Stimulated activated CD8-positive, alpha-beta memory T cell treated with anti-CD3 and anti-CD28 coated beads, Interleukin-7, amount 100 ng/mL, for 48 hours (primary cell): ENCODE measurements at regions not wholly inside any gene's neighbourhood (a gene's known extent, or its start where the extent isn't known, plus 50 kb on each side); places are given as distances from the start of the nearest gene placed in this dataset.

ENCODE experiments used
- DNase-seq, 2 donors: peaks; one replicate each; pipeline ENCODE4 v3.0.0-alpha.2; 2020; ENCODE audit warnings: low read depth in 1 of 2; ENCODE audit errors: extremely low read depth in 1 of 2

GRCh38 chr12:93279565-93280412 is 97.9 kb upstream of the NUDT4 start:
- DNase-seq, result no peak

- DNase-seq, result no peak
Measured at GRCh38 chr12:93287149-93287548, 90.6 kb upstream of the NUDT4 start.

- DNase-seq, result no peak
Measured at GRCh38 chr12:93288626-93289025, 89.1 kb upstream of the NUDT4 start.

- DNase-seq, result no peak
Measured at GRCh38 chr12:93290391-93290790, 87.3 kb upstream of the NUDT4 start.

- DNase-seq, result no peak
Measured at GRCh38 chr12:93292213-93292612, 85.5 kb upstream of the NUDT4 start.

- DNase-seq, result no peak
Measured at GRCh38 chr12:93292731-93293566, 84.8 kb upstream of the NUDT4 start.

- DNase-seq, result no peak
Measured at GRCh38 chr12:93297032-93297431, 80.7 kb upstream of the NUDT4 start.

GRCh38 chr12:93297536-93297935 is 80.2 kb upstream of the NUDT4 start:
- no peak for DNase-seq

- no peak for DNase-seq
Measured at GRCh38 chr12:93299262-93299846, 78.4 kb upstream of the NUDT4 start.

- DNase-seq, result no peak
Measured at GRCh38 chr12:93300611-93301021, 77.1 kb upstream of the NUDT4 start.

GRCh38 chr12:93302331-93303229 is 75.1 kb upstream of the NUDT4 start:
- no peak for DNase-seq

- DNase-seq, result no peak
Measured at GRCh38 chr12:93306636-93307035, 71.1 kb upstream of the NUDT4 start.

- DNase-seq, result no peak
Measured at GRCh38 chr12:93308281-93308680, 69.4 kb upstream of the NUDT4 start.

GRCh38 chr12:93311827-93312226 is 65.9 kb upstream of the NUDT4 start:
- no peak for DNase-seq

GRCh38 chr12:93314177-93314497 is 63.6 kb upstream of the NUDT4 start:
- DNase-seq, result no peak

- no peak for DNase-seq
Measured at GRCh38 chr12:93315385-93315906, 62.3 kb upstream of the NUDT4 start.

- no peak for DNase-seq
Measured at GRCh38 chr12:93315907-93316622, 61.7 kb upstream of the NUDT4 start.

- DNase-seq, result no peak
Measured at GRCh38 chr12:93316623-93316971, 61.1 kb upstream of the NUDT4 start.

- DNase-seq, result no peak
Measured at GRCh38 chr12:93317227-93317626, 60.5 kb upstream of the NUDT4 start.
